ENCODE measurements at regions not wholly inside any gene's neighbourhood (a gene's known extent, or its start where the extent isn't known, plus 50 kb on each side); places are given as distances from the start of the nearest gene placed in this dataset.

GRCh38 chr7:47087866-47088265 is 494.0 kb downstream of the TNS3 start:
- H3K4me3 Mint-ChIP-seq = no peak overlapping the region
- ATAC-seq (ENCODE audit: poor library complexity) (no peak), DNase-seq (no peak)
- ChIA-PET CTCF (no interaction called here), POLR2A (no interaction called here)
- intact Hi-C loops (cut with DNase I, micrococcal nuclease) = loop anchor here in 1 of 2 experiments (2.0 kb wide), 2 partner anchors 1171 to 1197 kb away; no protein-coding TSS in a partner anchor
- H3K9me3 Mint-ChIP-seq = no peaks in the 10 kb centered on the region
- H3K36me3 Mint-ChIP-seq (ENCODE audit: low read depth) = no peaks in the 10 kb centered on the region
- H3K4me1 ChIP-seq (ENCODE audit: insufficient read depth, low read length) = peaks cover 3% of the 10 kb centered on the region
- no peak overlapping the region for H3K27ac Mint-ChIP-seq
- TF ChIP-seq CTCF (IDR thresholded peaks at IDR 0.05) = no peak
- no peaks in the 10 kb centered on the region for H3K4me1 Mint-ChIP-seq (ENCODE audit: low read depth)
- peaks cover 11% of the 10 kb centered on the region for H3K27me3 Mint-ChIP-seq
- no peaks in the 10 kb centered on the region for H3K36me3 ChIP-seq (ENCODE audit: insufficient read depth, low read length)
- peaks cover 0 to 4% of the 10 kb centered on the region in 2 experiments for H3K27me3 ChIP-seq (ENCODE audit: control insufficient read depth in 1 of 2, insufficient read depth in 2 of 2, low read length in 2 of 2)
- H3K27ac ChIP-seq (ENCODE audit: low read depth in 1 of 2, low read length in 2 of 2) = no peak overlapping the region
- H3K4me3 ChIP-seq (ENCODE audit: low read length) = no peak overlapping the region
- H3K9me3 ChIP-seq (ENCODE audit: control insufficient read depth in 1 of 2, insufficient read depth in 1 of 2, low read length in 2 of 2) = peaks cover 0 to 5% of the 10 kb centered on the region in 2 experiments

GRCh38 chr7:47085491-47086275 is 496.2 kb downstream of the TNS3 start:
- ChIA-PET POLR2A (no interaction called here), CTCF (no interaction called here)
- Mint-ChIP-seq H3K27ac (no peak overlapping the region), H3K4me3 (no peak overlapping the region), H3K4me1 (ENCODE audit: low read depth) (no peaks in the 10 kb centered on the region), H3K9me3 (no peaks in the 10 kb centered on the region), H3K27me3 (peaks cover 9% of the 10 kb centered on the region), H3K36me3 (ENCODE audit: low read depth) (no peaks in the 10 kb centered on the region)
- DNase-seq (no peak), ATAC-seq (ENCODE audit: poor library complexity) (no peak)
- H3K27me3 ChIP-seq (ENCODE audit: control insufficient read depth in 1 of 2, insufficient read depth in 2 of 2, low read length in 2 of 2) = no peaks in the 10 kb centered on the region
- no peak overlapping the region for H3K27ac ChIP-seq (ENCODE audit: low read depth in 1 of 2, low read length in 2 of 2)
- no peaks in the 10 kb centered on the region for H3K36me3 ChIP-seq (ENCODE audit: insufficient read depth, low read length)
- TF ChIP-seq CTCF (IDR thresholded peaks at IDR 0.05) = no peak
- no peak overlapping the region for H3K4me3 ChIP-seq (ENCODE audit: low read length)
- intact Hi-C loops (cut with DNase I, micrococcal nuclease) = loop anchor here in 1 of 2 experiments (1.0 kb wide), 1 partner anchor 1162 kb away; no protein-coding TSS in a partner anchor
- H3K4me1 ChIP-seq (ENCODE audit: insufficient read depth, low read length) = peaks cover 3% of the 10 kb centered on the region
- peaks cover 0 to 5% of the 10 kb centered on the region in 2 experiments for H3K9me3 ChIP-seq (ENCODE audit: control insufficient read depth in 1 of 2, insufficient read depth in 1 of 2, low read length in 2 of 2)

GRCh38 chr7:47083476-47084250 is 498.2 kb downstream of the TNS3 start:
- ChIA-PET CTCF (no interaction called here), POLR2A (no interaction called here)
- ATAC-seq (ENCODE audit: poor library complexity) (no peak), DNase-seq (no peak)
- no peaks in the 10 kb centered on the region for H3K4me1 Mint-ChIP-seq (ENCODE audit: low read depth)
- H3K36me3 Mint-ChIP-seq (ENCODE audit: low read depth) = no peaks in the 10 kb centered on the region
- Histone ChIP-seq H3K4me1 (ENCODE audit: insufficient read depth, low read length) (peaks cover 1% of the 10 kb centered on the region), H3K27me3 (ENCODE audit: control insufficient read depth in 1 of 2, insufficient read depth in 2 of 2, low read length in 2 of 2) (no peaks in the 10 kb centered on the region), H3K9me3 (ENCODE audit: control insufficient read depth in 1 of 2, insufficient read depth in 1 of 2, low read length in 2 of 2) (peaks cover 0 to 5% of the 10 kb centered on the region in 2 experiments), H3K36me3 (ENCODE audit: insufficient read depth, low read length) (no peaks in the 10 kb centered on the region), H3K4me3 (ENCODE audit: low read length) (no peak overlapping the region), H3K27ac (ENCODE audit: low read depth in 1 of 2, low read length in 2 of 2) (no peak overlapping the region)
- no peak overlapping the region for H3K4me3 Mint-ChIP-seq
- no peaks in the 10 kb centered on the region for H3K9me3 Mint-ChIP-seq
- intact Hi-C loops (cut with DNase I, micrococcal nuclease) = no loop called here
- H3K27me3 Mint-ChIP-seq = no peaks in the 10 kb centered on the region
- H3K27ac Mint-ChIP-seq = no peak overlapping the region
- no peak for TF ChIP-seq CTCF (IDR thresholded peaks at IDR 0.05)

All from CD4-positive, alpha-beta T cell (primary cell).